Transverse colon (tissue), 4 donors: ENCODE measurements at regions not wholly inside any gene's neighbourhood (a gene's known extent, or its start where the extent isn't known, plus 50 kb on each side); places are given as distances from the start of the nearest gene placed in this dataset.

Source experiments
- DNase-seq: peaks from one replicate; pipeline ENCODE4 v3.0.0-alpha.2; 2019
- H3K27ac ChIP-seq, 4 donors: fragments of 200-600 bp; sonication (generic); 2 replicates each; pipeline ENCODE4 v1.5.1; 2016 to 2018; ENCODE audit warnings: inconsistent platforms in 4 of 4
- H3K27me3 ChIP-seq: fragments of 200-600 bp; sonication (generic); 2 replicates; pipeline ENCODE4 v1.5.1; 2017; ENCODE audit warnings: inconsistent platforms
- H3K36me3 ChIP-seq, 4 donors: fragments of 200-600 bp; sonication (generic); 2 replicates each; pipeline ENCODE4 v1.5.1; 2017 to 2019; ENCODE audit warnings: inconsistent platforms in 4 of 4
- H3K4me1 ChIP-seq, 4 donors: fragments of 200-600 bp; sonication (generic); 2 replicates each; pipeline ENCODE4 v1.5.1; 2017 to 2020; ENCODE audit warnings: inconsistent platforms in 4 of 4
- H3K4me3 ChIP-seq, 4 donors: fragments of 200-600 bp; sonication (generic); 1 replicate in 1 of 4; 2 replicates in 3 of 4; pipeline versions ENCODE4 v1.5.1 to v1.6.1; 2017 to 2019; ENCODE audit warnings: inconsistent platforms in 4 of 4
- H3K9me3 ChIP-seq, 2 donors: fragments of 200-600 bp; sonication (generic); 2 replicates each; pipeline ENCODE4 v1.5.1; 2017 to 2019; ENCODE audit warnings: inconsistent platforms in 2 of 2
- EP300 ChIP-seq: sonication (generic); formaldehyde crosslinking; IDR thresholded peaks from one replicate; pipeline ENCODE4 v1.6.1; 2017; ENCODE audit warnings: antibody characterized with exemption, low read depth
- POLR2A ChIP-seq: fragments of 450-650 bp; IDR thresholded peaks from one replicate; pipeline ENCODE4 v1.6.1; 2016; ENCODE audit warnings: antibody characterized with exemption, mild to moderate bottlenecking, moderate library complexity
- POLR2AphosphoS5 ChIP-seq, 3 donors: sonication (generic); formaldehyde crosslinking; IDR thresholded peaks; one replicate each; pipeline ENCODE4 v1.6.1; 2016; ENCODE audit warnings: antibody characterized with exemption in 3 of 3
- WGBS, 2 donors: methylation state at CpG; one replicate each; pipeline ENCODE4 v1.1.5; 2018; ENCODE audit warnings: low coverage in 1 of 2; 5-methylcytosine and 5-hydroxymethylcytosine counted together
- in situ Hi-C, 4 donors: fragments of 200-750 bp; cut with MboI; loops; one replicate each; pipeline versions ENCODE4 v1.15.0 to v1.15.1; 2017; ENCODE audit warnings: low sequenced_read_pairs in 3 of 4, low pct_ligation_motif_present in 1 of 4, low pct_unique_long_range_greater_than_20kb in 1 of 4
- intact Hi-C: fragments of 100-400 bp; cut with DNase I; formaldehyde crosslinking; loops from one replicate; pipeline ENCODE4 v1.15.1; 2023; ENCODE audit warnings: low total_unique reads
- TF ChIP-seq, protein P1 (sequence below), 5 experiments: fragments of 200-600 bp in 3 of 5; fragments of 450-650 bp in 2 of 5; sonication (generic) in 3 of 5; IDR thresholded peaks; 1 replicate in 2 of 5; 2 replicates in 3 of 5; pipeline ENCODE4 v1.5.1; 2016 to 2017; ENCODE audit warnings: antibody characterized with exemption in 5 of 5, inconsistent platforms in 3 of 5, mild to moderate bottlenecking in 2 of 5, moderate library complexity in 1 of 5

DNA sequence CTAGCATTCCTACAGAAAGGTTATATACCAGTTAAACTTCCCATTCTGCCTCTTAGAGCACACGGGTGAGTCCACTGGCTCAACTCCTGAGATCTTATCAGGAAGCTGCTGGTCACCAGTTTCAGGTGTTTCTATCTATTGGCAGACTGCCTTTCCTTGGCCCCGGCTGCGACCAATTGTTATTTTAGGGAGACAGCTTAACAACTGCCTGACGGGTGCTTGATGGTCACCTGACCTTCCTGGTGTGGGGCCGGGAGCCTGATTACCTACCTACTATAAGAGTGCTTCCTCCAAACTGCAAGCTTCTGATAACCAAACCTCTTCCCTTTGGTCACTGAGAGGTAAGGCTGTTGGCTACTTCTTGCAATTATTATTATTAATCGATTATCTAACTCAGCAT lies 122.1 kb upstream of the XIRP2 start:
- H3K4me3 ChIP-seq = no peak overlapping the region
- H3K36me3 ChIP-seq = no peaks in the 10 kb centered on the region
- WGBS, 2 donors = 55 to 100% methylated on average over 1 to 6 of the region's 6 CpGs
- peaks cover 0 to 4% of the 10 kb centered on the region in 2 donors for H3K9me3 ChIP-seq
- no peaks in the 10 kb centered on the region for H3K27me3 ChIP-seq
- intact Hi-C loops = no loop called here
- no peak for DNase-seq
- in situ Hi-C loops = no loop called here
- no peaks in the 10 kb centered on the region for H3K4me1 ChIP-seq
- TF ChIP-seq, protein P1, sequence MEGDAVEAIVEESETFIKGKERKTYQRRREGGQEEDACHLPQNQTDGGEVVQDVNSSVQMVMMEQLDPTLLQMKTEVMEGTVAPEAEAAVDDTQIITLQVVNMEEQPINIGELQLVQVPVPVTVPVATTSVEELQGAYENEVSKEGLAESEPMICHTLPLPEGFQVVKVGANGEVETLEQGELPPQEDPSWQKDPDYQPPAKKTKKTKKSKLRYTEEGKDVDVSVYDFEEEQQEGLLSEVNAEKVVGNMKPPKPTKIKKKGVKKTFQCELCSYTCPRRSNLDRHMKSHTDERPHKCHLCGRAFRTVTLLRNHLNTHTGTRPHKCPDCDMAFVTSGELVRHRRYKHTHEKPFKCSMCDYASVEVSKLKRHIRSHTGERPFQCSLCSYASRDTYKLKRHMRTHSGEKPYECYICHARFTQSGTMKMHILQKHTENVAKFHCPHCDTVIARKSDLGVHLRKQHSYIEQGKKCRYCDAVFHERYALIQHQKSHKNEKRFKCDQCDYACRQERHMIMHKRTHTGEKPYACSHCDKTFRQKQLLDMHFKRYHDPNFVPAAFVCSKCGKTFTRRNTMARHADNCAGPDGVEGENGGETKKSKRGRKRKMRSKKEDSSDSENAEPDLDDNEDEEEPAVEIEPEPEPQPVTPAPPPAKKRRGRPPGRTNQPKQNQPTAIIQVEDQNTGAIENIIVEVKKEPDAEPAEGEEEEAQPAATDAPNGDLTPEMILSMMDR (IDR thresholded peaks at IDR 0.05) = no peak
- TF ChIP-seq EP300 (no peak), POLR2AphosphoS5 (IDR thresholded peaks at IDR 0.05) (no peak), POLR2A (no peak)
- no peak overlapping the region for H3K27ac ChIP-seq

DNA sequence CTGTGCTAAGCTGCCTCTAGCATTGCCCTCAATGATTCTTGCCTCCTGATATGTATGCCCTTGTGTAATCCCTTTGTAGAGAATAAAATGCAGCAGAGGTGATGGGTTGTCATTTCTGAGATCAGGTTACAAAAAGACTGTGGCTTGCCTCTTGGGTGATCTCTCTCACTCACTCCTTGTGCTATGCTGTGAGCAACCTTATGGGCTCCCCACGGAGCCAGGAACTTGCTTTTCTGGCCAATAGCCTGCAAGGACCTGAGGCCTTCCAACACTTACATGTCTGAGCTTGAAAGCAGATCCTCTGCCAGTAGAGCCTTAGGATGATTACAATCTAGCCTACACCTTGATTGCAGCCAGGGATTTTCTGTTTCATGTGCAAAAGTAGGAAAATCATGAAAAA lies 123.1 kb upstream of the XIRP2 start:
- 60% methylated on average over 1 of the region's 1 CpG; no CpG with 5 or more reads in 1 of the 2 donors for WGBS, 2 donors
- in situ Hi-C loops (no loop called here), intact Hi-C loops (no loop called here)
- no peaks in the 10 kb centered on the region for H3K27me3 ChIP-seq
- H3K27ac ChIP-seq = no peak overlapping the region
- TF ChIP-seq EP300 (no peak), POLR2A (no peak), POLR2AphosphoS5 (IDR thresholded peaks at IDR 0.05) (no peak)
- TF ChIP-seq, protein P1 (IDR thresholded peaks at IDR 0.05) = no peak
- H3K4me3 ChIP-seq = no peak overlapping the region
- H3K36me3 ChIP-seq = no peaks in the 10 kb centered on the region
- H3K4me1 ChIP-seq = no peaks in the 10 kb centered on the region
- DNase-seq = no peak
- peaks cover 0 to 4% of the 10 kb centered on the region in 2 donors for H3K9me3 ChIP-seq

DNA sequence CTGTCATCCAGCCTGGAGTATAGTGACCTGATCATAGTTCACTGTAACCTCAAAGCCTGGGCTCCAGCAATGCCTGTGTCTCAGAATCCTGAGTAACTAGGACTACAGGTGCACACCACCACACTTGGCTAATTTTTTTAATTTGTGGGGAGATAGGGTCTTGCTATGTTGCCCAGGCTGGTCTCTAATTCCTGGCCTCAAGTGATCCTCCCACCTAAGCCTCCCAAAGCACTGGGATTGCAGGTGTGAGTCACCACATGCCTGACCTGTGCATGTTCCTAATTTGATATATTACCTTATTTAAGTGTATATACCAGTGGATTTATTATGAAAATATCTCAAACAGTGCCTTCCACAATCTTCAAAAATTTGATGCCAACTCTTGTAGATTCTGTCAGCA lies 123.6 kb upstream of the XIRP2 start:
- intact Hi-C loops (no loop called here), in situ Hi-C loops (no loop called here)
- H3K4me1 ChIP-seq = no peaks in the 10 kb centered on the region
- DNase-seq = no peak
- H3K9me3 ChIP-seq = peaks cover 0 to 4% of the 10 kb centered on the region in 2 donors
- no peak overlapping the region for H3K4me3 ChIP-seq
- no peaks in the 10 kb centered on the region for H3K36me3 ChIP-seq
- H3K27ac ChIP-seq = no peak overlapping the region
- TF ChIP-seq, protein P1 (IDR thresholded peaks at IDR 0.05) = no peak
- TF ChIP-seq POLR2AphosphoS5 (IDR thresholded peaks at IDR 0.05) = no peak
- TF ChIP-seq EP300 = no peak
- no peak for TF ChIP-seq POLR2A
- H3K27me3 ChIP-seq = no peaks in the 10 kb centered on the region

DNA sequence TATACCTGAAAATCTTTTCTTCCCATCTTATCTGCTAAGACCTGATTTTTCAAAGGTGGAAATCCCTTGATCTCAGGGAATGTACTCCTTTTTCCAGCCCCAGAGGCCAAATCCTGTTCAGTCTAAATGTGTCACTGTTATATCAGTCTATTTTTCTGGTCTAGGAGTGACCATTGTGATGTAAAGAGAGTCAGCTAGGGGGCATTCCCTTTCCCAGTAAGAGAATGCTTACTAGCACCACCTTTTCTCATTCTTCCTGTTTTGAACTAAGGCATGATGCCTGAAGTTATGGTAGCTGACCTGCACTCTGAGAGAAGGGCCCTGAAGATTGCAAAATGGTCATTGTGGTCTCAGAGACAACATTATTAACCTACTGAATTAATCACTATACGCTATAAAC lies 124.1 kb upstream of the XIRP2 start:
- Histone ChIP-seq H3K27ac (no peak overlapping the region), H3K4me1 (no peaks in the 10 kb centered on the region), H3K27me3 (no peaks in the 10 kb centered on the region), H3K36me3 (no peaks in the 10 kb centered on the region), H3K4me3 (no peak overlapping the region), H3K9me3 (peaks cover 0 to 4% of the 10 kb centered on the region in 2 donors)
- WGBS, 2 donors = 84 to 100% methylated on average over 1 of the region's 1 CpG
- in situ Hi-C loops (no loop called here), intact Hi-C loops (no loop called here)
- TF ChIP-seq POLR2AphosphoS5 (IDR thresholded peaks at IDR 0.05) (no peak), EP300 (no peak), POLR2A (no peak)
- TF ChIP-seq, protein P1 (IDR thresholded peaks at IDR 0.05) = no peak
- DNase-seq = no peak
